MCF 10A (cell line): ENCODE measurements at regions not wholly inside any gene's neighbourhood (a gene's known extent, or its start where the extent isn't known, plus 50 kb on each side); places are given as distances from the start of the nearest gene placed in this dataset.

Experiments
- BruUV-seq: library from RNA; stranded (reverse); fragments of 400-500 nt; replicated peaks from 2 replicates; lab custom pipeline; 2021; lab: Mats Ljungman, UMichigan
- CTCF ChIA-PET: fragments of 300-600 bp; sonication (Branson Sonifier 250); formaldehyde crosslinking; extraction: SDS; loops from one replicate; lab custom pipeline; 2021; ENCODE audit warnings: antibody characterized with exemption, inconsistent platforms; lab: Yijun Ruan, JAX
- POLR2A ChIA-PET: fragments of 300-600, 350-650 bp; sonication (Branson Sonifier 250); formaldehyde crosslinking; extraction: SDS; loops from one replicate; lab custom pipeline; 2020; ENCODE audit warnings: antibody characterized with exemption, inconsistent platforms; lab: Yijun Ruan, JAX
- DNase-seq: peaks from one replicate; pipeline ENCODE4 v3.0.0-alpha.2; 2018; ENCODE audit not compliant: unreplicated experiment
- H3K27ac Mint-ChIP-seq: one replicate; pipeline ENCODE4 v1.8.0; 2022; ENCODE audit warnings: mild to moderate bottlenecking, low read depth, mixed read lengths; ENCODE audit not compliant: unreplicated experiment
- H3K27me3 Mint-ChIP-seq: one replicate; pipeline ENCODE4 v1.8.0; 2022; ENCODE audit warnings: mixed read lengths; ENCODE audit not compliant: insufficient read depth, unreplicated experiment
- H3K36me3 Mint-ChIP-seq: one replicate; pipeline ENCODE4 v1.8.0; 2022; ENCODE audit warnings: mild to moderate bottlenecking, moderate library complexity, mixed read lengths; ENCODE audit not compliant: insufficient read depth, unreplicated experiment
- H3K4me1 Mint-ChIP-seq: one replicate; pipeline ENCODE4 v1.8.0; 2022; ENCODE audit warnings: mixed read lengths; ENCODE audit not compliant: insufficient read depth, unreplicated experiment
- H3K4me3 Mint-ChIP-seq: one replicate; pipeline ENCODE4 v1.8.0; 2022; ENCODE audit warnings: mild to moderate bottlenecking, moderate library complexity, mixed read lengths; ENCODE audit not compliant: unreplicated experiment
- H3K9me3 Mint-ChIP-seq: one replicate; pipeline ENCODE4 v1.8.0; 2022; ENCODE audit warnings: mixed read lengths; ENCODE audit not compliant: unreplicated experiment
- CTCF ChIP-seq: fragments of 200-600 bp; IDR thresholded peaks from one replicate; pipeline ENCODE4 v1.8.0; 2022; ENCODE audit warnings: antibody characterized with exemption, mild to moderate bottlenecking; ENCODE audit not compliant: unreplicated experiment
- intact Hi-C: fragments of 100-400 bp; cut with micrococcal nuclease; formaldehyde crosslinking; loops from 2 replicates; pipeline ENCODE4 v1.14.1; 2022

GRCh38 chr3:181052256-181052655 is 62.7 kb upstream of the DNAJC19 start:
- no peaks in the 10 kb centered on the region for H3K36me3 Mint-ChIP-seq
- intact Hi-C loops, result no loop called here
- no peaks in the 10 kb centered on the region for H3K9me3 Mint-ChIP-seq
- ChIA-PET CTCF (interaction anchor here (0.6 kb wide), 1 partner anchor 11 kb away, joined by 3 read pairs; no protein-coding TSS in a partner anchor), POLR2A (no interaction called here)
- no peak for TF ChIP-seq CTCF
- BruUV-seq, result no TSS peak
- H3K27me3 Mint-ChIP-seq, result no peaks in the 10 kb centered on the region
- H3K4me3 Mint-ChIP-seq, result no peak overlapping the region
- H3K4me1 Mint-ChIP-seq, result no peaks in the 10 kb centered on the region
- H3K27ac Mint-ChIP-seq, result no peak overlapping the region
- no peak for DNase-seq

- ChIA-PET POLR2A (interaction anchor here (0.6 kb wide), 1 partner anchor 288 kb away, joined by 3 read pairs; no protein-coding TSS in a partner anchor), CTCF (interaction anchor here (0.6 kb wide), 1 partner anchor 11 kb away, joined by 4 read pairs; no protein-coding TSS in a partner anchor)
- no TSS peak for BruUV-seq
- intact Hi-C loops, result no loop called here
- H3K4me1 Mint-ChIP-seq, result no peaks in the 10 kb centered on the region
- peaks cover 1% of the 10 kb centered on the region for H3K27me3 Mint-ChIP-seq
- TF ChIP-seq CTCF, result no peak
- no peaks in the 10 kb centered on the region for H3K9me3 Mint-ChIP-seq
- DNase-seq, result no peak
- H3K36me3 Mint-ChIP-seq, result no peaks in the 10 kb centered on the region
- no peak overlapping the region for H3K4me3 Mint-ChIP-seq
- H3K27ac Mint-ChIP-seq, result no peak overlapping the region
Observed at GRCh38 chr3:181050738-181051137, 61.2 kb upstream of the DNAJC19 start.

- H3K27ac Mint-ChIP-seq, result no peak overlapping the region
- intact Hi-C loops, result no loop called here
- ChIA-PET POLR2A (no interaction called here), CTCF (interaction anchor here (0.6 kb wide), 1 partner anchor 52 kb away, joined by 3 read pairs; no protein-coding TSS in a partner anchor)
- H3K36me3 Mint-ChIP-seq, result no peaks in the 10 kb centered on the region
- BruUV-seq, result no TSS peak
- no peaks in the 10 kb centered on the region for H3K4me1 Mint-ChIP-seq
- no peak overlapping the region for H3K4me3 Mint-ChIP-seq
- no peak for DNase-seq
- peaks cover 3% of the 10 kb centered on the region for H3K27me3 Mint-ChIP-seq
- peaks cover 13% of the 10 kb centered on the region for H3K9me3 Mint-ChIP-seq
- TF ChIP-seq CTCF, result no peak
Observed at GRCh38 chr3:181040030-181040429, 50.5 kb upstream of the DNAJC19 start.
